Astrocyte (in vitro differentiated cells and primary cell): ENCODE measurements at regions not wholly inside any gene's neighbourhood (a gene's known extent, or its start where the extent isn't known, plus 50 kb on each side); places are given as distances from the start of the nearest gene placed in this dataset.

Experiments used
- DNase-seq: peaks from one replicate; pipeline ENCODE4 v3.0.0-alpha.2; 2010; ENCODE audit warnings: low read depth
- FAIRE-seq: peaks from 2 replicates; lab custom pipeline; 2011; peaks lifted over from hg19 to GRCh38; lab: Jason Lieb, UNC
- H2AFZ ChIP-seq: 2 replicates; pipeline ENCODE4 v1.6.0; 2012; ENCODE audit warnings: low read depth, low read length, inconsistent platforms
- H3K27ac ChIP-seq: 2 replicates; pipeline ENCODE4 v1.5.1; 2011; ENCODE audit warnings: low read depth, low read length, inconsistent platforms
- H3K27me3 ChIP-seq: 2 replicates; pipeline ENCODE4 v1.6.0; 2011; ENCODE audit warnings: low read length, inconsistent platforms; ENCODE audit not compliant: insufficient read depth
- H3K36me3 ChIP-seq: 2 replicates; pipeline ENCODE4 v1.5.1; 2011; ENCODE audit warnings: low read length, inconsistent platforms; ENCODE audit not compliant: insufficient read depth
- H3K4me1 ChIP-seq: 2 replicates; pipeline ENCODE4 v1.5.1; 2011; ENCODE audit warnings: low read length, inconsistent platforms; ENCODE audit not compliant: insufficient read depth
- H3K4me2 ChIP-seq: 2 replicates; pipeline ENCODE4 v1.6.0; 2012; ENCODE audit warnings: low read length, inconsistent platforms
- H3K4me3 ChIP-seq: 2 replicates; pipeline ENCODE4 v1.5.1; 2011; ENCODE audit warnings: low read depth, mild to moderate bottlenecking, low read length, inconsistent platforms; ENCODE audit not compliant: insufficient read depth
- H3K79me2 ChIP-seq: 2 replicates; pipeline ENCODE4 v1.6.0; 2012; ENCODE audit warnings: mild to moderate bottlenecking, low read length, inconsistent platforms; ENCODE audit not compliant: insufficient read depth
- H3K9ac ChIP-seq: 2 replicates; pipeline ENCODE4 v1.6.0; 2012; ENCODE audit warnings: mild to moderate bottlenecking, low read length, inconsistent platforms
- H3K9me3 ChIP-seq: 2 replicates; pipeline ENCODE4 v1.5.1; 2012; ENCODE audit warnings: low read depth, mild to moderate bottlenecking, low read length, inconsistent platforms; ENCODE audit not compliant: insufficient read depth
- H4K20me1 ChIP-seq: 2 replicates; pipeline ENCODE4 v1.6.0; 2012; ENCODE audit warnings: low read length, inconsistent platforms; ENCODE audit not compliant: insufficient read depth
- H3K27ac Mint-ChIP-seq: one replicate; pipeline ENCODE4 v1.8.0; 2021; ENCODE audit warnings: mild to moderate bottlenecking, mixed read lengths; ENCODE audit not compliant: unreplicated experiment
- H3K27me3 Mint-ChIP-seq: one replicate; pipeline ENCODE4 v1.8.0; 2021; ENCODE audit warnings: low read depth, mixed read lengths; ENCODE audit not compliant: unreplicated experiment
- H3K36me3 Mint-ChIP-seq: one replicate; pipeline ENCODE4 v1.8.0; 2021; ENCODE audit warnings: low read depth, mixed read lengths; ENCODE audit not compliant: unreplicated experiment
- H3K4me1 Mint-ChIP-seq: one replicate; pipeline ENCODE4 v1.8.0; 2021; ENCODE audit warnings: low read depth, mixed read lengths; ENCODE audit not compliant: unreplicated experiment
- H3K4me3 Mint-ChIP-seq: one replicate; pipeline ENCODE4 v1.8.0; 2021; ENCODE audit warnings: mild to moderate bottlenecking, moderate library complexity, mixed read lengths; ENCODE audit not compliant: unreplicated experiment
- H3K9me3 Mint-ChIP-seq: one replicate; pipeline ENCODE4 v1.8.0; 2021; ENCODE audit warnings: mild to moderate bottlenecking, mixed read lengths; ENCODE audit not compliant: unreplicated experiment
- CTCF ChIP-seq: IDR thresholded peaks from 2 replicates; pipeline ENCODE4 v1.5.1; 2011; ENCODE audit warnings: low read depth, mild to moderate bottlenecking, inconsistent platforms, low read length, moderate library complexity; ENCODE audit not compliant: insufficient read depth
- EZH2 ChIP-seq: IDR thresholded peaks from 2 replicates; pipeline ENCODE4 v1.6.1; 2012; ENCODE audit warnings: mild to moderate bottlenecking, low read length, inconsistent platforms; ENCODE audit not compliant: insufficient read depth

DNA sequence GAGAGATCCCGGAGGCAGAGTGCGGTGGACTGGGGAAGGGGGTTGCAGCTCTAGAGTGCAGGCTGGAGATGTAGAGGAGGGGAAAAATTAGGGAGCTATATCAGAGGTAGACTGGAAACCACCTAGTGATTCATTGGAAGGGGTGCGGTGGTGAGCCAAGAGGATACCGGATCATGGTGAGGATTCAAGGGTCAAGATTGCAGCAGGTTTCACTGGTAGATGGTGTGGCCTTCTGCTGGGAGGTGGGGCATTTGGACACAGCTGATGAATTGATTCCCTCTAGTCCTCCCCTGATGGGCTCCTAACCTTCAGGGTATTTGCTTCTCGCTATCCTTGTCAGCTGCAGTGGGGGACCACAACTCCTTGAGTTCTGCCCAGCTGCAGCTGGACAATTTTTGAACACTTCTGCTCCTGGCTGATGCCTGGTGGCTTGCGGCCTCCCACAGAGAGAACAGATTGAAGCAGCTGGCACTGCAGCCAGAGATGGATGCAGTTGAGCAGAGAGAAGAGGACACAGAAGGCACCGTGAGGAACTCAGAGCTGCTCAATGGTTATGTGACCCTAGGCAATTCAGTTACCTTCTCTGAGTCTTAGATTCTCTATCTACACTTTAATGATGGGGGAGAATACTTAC, 134.4 kb upstream of the ABCA1 start:
- Histone ChIP-seq H3K36me3 (no peaks in the 10 kb centered on the region), H3K79me2 (no peaks in the 10 kb centered on the region), H3K4me1 (peaks cover 23% of the 10 kb centered on the region), H3K27me3 (no peaks in the 10 kb centered on the region), H3K27ac (no peak overlapping the region), H3K4me3 (no peak overlapping the region), H3K9me3 (no peaks in the 10 kb centered on the region), H4K20me1 (no peaks in the 10 kb centered on the region), H3K9ac (no peak overlapping the region), H2AFZ (no peak overlapping the region), H3K4me2 (no peak overlapping the region)
- Mint-ChIP-seq H3K27me3 (peaks cover 1% of the 10 kb centered on the region), H3K4me3 (no peak overlapping the region), H3K36me3 (peaks cover 4% of the 10 kb centered on the region), H3K9me3 (peaks cover 11% of the 10 kb centered on the region), H3K4me1 (peaks cover 31% of the 10 kb centered on the region), H3K27ac (peak overlapping the region; percentile 88)
- DNase-seq (no peak), FAIRE-seq (no peak)
- TF ChIP-seq CTCF: no peak

DNA sequence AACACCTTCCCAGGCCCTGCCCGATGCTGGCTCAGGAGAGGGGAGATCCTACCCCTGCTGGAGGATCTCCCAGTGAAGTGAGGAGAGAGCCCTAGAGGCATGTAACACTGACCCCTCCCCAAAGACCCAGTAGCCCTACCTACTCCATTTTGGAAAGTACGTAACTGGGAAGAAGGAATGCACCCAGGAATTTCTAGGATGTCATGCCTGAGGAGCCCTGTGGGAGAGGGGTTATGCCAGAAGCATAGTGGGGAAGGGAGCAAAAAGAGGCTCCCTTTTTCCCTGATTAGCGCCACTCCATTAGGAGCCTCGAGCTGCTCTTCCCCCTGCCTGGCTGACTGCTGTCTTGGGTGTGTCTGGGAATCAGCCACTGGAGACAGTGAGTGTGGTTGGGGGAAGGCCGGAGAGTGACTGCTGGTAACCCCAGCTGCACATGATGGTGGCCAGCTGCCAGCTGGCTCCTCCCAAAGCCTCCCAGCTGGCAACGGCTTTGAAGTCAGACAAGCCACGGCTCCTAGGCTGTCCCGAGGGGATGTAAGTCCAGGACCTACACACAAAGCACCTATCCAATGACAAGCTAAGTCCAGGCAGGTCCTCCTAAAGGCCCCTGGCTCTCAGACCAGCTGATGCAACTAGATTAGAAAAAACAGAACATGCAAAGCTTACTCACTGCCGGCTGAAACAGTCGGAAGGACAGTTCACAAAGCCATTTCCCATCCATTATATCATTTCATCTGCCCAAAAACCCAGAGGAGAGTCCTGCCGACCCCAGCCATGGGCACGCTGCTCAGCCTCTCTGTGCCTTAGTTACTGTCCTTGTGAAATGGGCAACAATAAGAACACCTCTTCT, 136.5 kb upstream of the ABCA1 start:
- H3K9me3 Mint-ChIP-seq: peaks cover 22% of the 10 kb centered on the region
- peak overlapping the region; percentile 100 for H3K27ac Mint-ChIP-seq
- peak overlapping the region; percentile 60 for H3K4me3 Mint-ChIP-seq
- H4K20me1 ChIP-seq: no peaks in the 10 kb centered on the region
- peaks cover 7% of the 10 kb centered on the region for H3K36me3 Mint-ChIP-seq
- H3K9me3 ChIP-seq: peaks cover 5% of the 10 kb centered on the region
- H3K79me2 ChIP-seq: no peaks in the 10 kb centered on the region
- peak overlapping the region; percentile 83 for H3K9ac ChIP-seq
- H3K4me1 Mint-ChIP-seq: peaks cover 35% of the 10 kb centered on the region
- no peaks in the 10 kb centered on the region for H3K36me3 ChIP-seq
- H3K27me3 Mint-ChIP-seq: no peaks in the 10 kb centered on the region
- FAIRE-seq (peak; percentile 29), DNase-seq (peak; percentile 97)
- peak overlapping the region; percentile 99 for H3K27ac ChIP-seq
- TF ChIP-seq EZH2 (no peak), CTCF (no peak)
- peaks cover 24% of the 10 kb centered on the region for H3K4me1 ChIP-seq
- peak overlapping the region; percentile 59 for H3K4me2 ChIP-seq
- H2AFZ ChIP-seq: peak overlapping the region; percentile 35
- peak overlapping the region; percentile 6 for H3K4me3 ChIP-seq
- no peaks in the 10 kb centered on the region for H3K27me3 ChIP-seq
